NCI-H1694 (cell line): ENCODE measurements at regions not wholly inside any gene's neighbourhood (a gene's known extent, or its start where the extent isn't known, plus 50 kb on each side); places are given as distances from the start of the nearest gene placed in this dataset.

ENCODE experiments used
- DNase-seq: peaks from one replicate; lab custom pipeline; 2025; lab: John Stamatoyannopoulos, UW

- no peak for DNase-seq
Observed at GRCh38 chr16:49078104-49078503, 203.5 kb downstream of the CBLN1 start.

- DNase-seq, result no peak
Observed at GRCh38 chr16:49075709-49076108, 205.9 kb downstream of the CBLN1 start.

GRCh38 chr16:49068224-49068623 lies 213.4 kb downstream of the CBLN1 start:
- DNase-seq, result no peak

- DNase-seq, result no peak
Observed at GRCh38 chr16:49067776-49068175, 213.9 kb downstream of the CBLN1 start.

- no peak for DNase-seq
Observed at GRCh38 chr16:49061137-49061714, 220.4 kb downstream of the CBLN1 start.

GRCh38 chr16:49060728-49061127 lies 220.9 kb downstream of the CBLN1 start:
- DNase-seq, result no peak

GRCh38 chr16:49058382-49058781 lies 223.3 kb downstream of the CBLN1 start:
- no peak for DNase-seq

- no peak for DNase-seq
Observed at GRCh38 chr16:49057936-49058335, 223.7 kb downstream of the CBLN1 start.

GRCh38 chr16:49057391-49057790 lies 224.2 kb downstream of the CBLN1 start:
- no peak for DNase-seq

GRCh38 chr16:49056546-49056945 lies 225.1 kb downstream of the CBLN1 start:
- no peak for DNase-seq

- no peak for DNase-seq
Observed at GRCh38 chr16:49055824-49056545, 225.7 kb downstream of the CBLN1 start.

- no peak for DNase-seq
Observed at GRCh38 chr16:49055291-49055690, 226.3 kb downstream of the CBLN1 start.

- DNase-seq, result no peak
Observed at GRCh38 chr16:49054606-49055005, 227.0 kb downstream of the CBLN1 start.

- DNase-seq, result no peak
Observed at GRCh38 chr16:49052846-49053245, 228.8 kb downstream of the CBLN1 start.

GRCh38 chr16:49051576-49051975 lies 230.1 kb downstream of the CBLN1 start:
- no peak for DNase-seq

- DNase-seq, result no peak
Observed at GRCh38 chr16:49050607-49051006, 231.0 kb downstream of the CBLN1 start.

GRCh38 chr16:49049644-49050043 lies 232.0 kb downstream of the CBLN1 start:
- DNase-seq, result no peak

- DNase-seq, result no peak
Observed at GRCh38 chr16:49049191-49049590, 232.4 kb downstream of the CBLN1 start.

- no peak for DNase-seq
Observed at GRCh38 chr16:49048557-49048956, 233.1 kb downstream of the CBLN1 start.

- no peak for DNase-seq
Observed at GRCh38 chr16:49036126-49036525, 245.5 kb downstream of the CBLN1 start.

GRCh38 chr16:49027420-49027819 lies 254.2 kb downstream of the CBLN1 start:
- DNase-seq, result no peak

- DNase-seq, result no peak
Observed at GRCh38 chr16:49026566-49027181, 255.0 kb downstream of the CBLN1 start.

GRCh38 chr16:49024896-49025295 lies 256.7 kb downstream of the CBLN1 start:
- no peak for DNase-seq

GRCh38 chr16:49024016-49024415 lies 257.6 kb downstream of the CBLN1 start:
- DNase-seq, result no peak
